HEK293 (cell line): ENCODE measurements at regions not wholly inside any gene's neighbourhood (a gene's known extent, or its start where the extent isn't known, plus 50 kb on each side); places are given as distances from the start of the nearest gene placed in this dataset.

Experiments
- CTCF ChIP-seq: fragments of 450-650 bp; formaldehyde crosslinking; IDR thresholded peaks from 2 replicates; pipeline ENCODE4 v1.5.1; 2016; ENCODE audit warnings: missing biosample characterization, missing genetic modification characterization
- ELK4 ChIP-seq: IDR thresholded peaks from 2 replicates; pipeline ENCODE4 v1.6.1; 2011; ENCODE audit warnings: mild to moderate bottlenecking, low read depth, low read length, borderline replicate concordance
- GLI4 ChIP-seq: fragments of 450-650 bp; formaldehyde crosslinking; IDR thresholded peaks from 2 replicates; pipeline ENCODE4 v1.5.1; 2016; ENCODE audit warnings: missing biosample characterization, missing genetic modification characterization
- TCF7L2 ChIP-seq: IDR thresholded peaks from 2 replicates; pipeline ENCODE4 v1.6.1; 2011; ENCODE audit warnings: low read depth, mild to moderate bottlenecking, inconsistent platforms, low read length, moderate library complexity, borderline replicate concordance
- ZFP37 ChIP-seq: fragments of 450-650 bp; formaldehyde crosslinking; IDR thresholded peaks from 2 replicates; pipeline ENCODE4 v1.5.1; 2016; ENCODE audit warnings: missing biosample characterization, missing genetic modification characterization
- ZNF514 ChIP-seq: fragments of 450-650 bp; formaldehyde crosslinking; IDR thresholded peaks from 2 replicates; pipeline ENCODE4 v1.5.1; 2016; ENCODE audit warnings: missing biosample characterization, missing genetic modification characterization
- ZNF704 ChIP-seq: fragments of 450-650 bp; formaldehyde crosslinking; IDR thresholded peaks from 2 replicates; pipeline ENCODE4 v1.5.1; 2016; ENCODE audit warnings: missing biosample characterization, missing genetic modification characterization
- ZSCAN4 ChIP-seq: fragments of 450-650 bp; formaldehyde crosslinking; IDR thresholded peaks from 2 replicates; pipeline ENCODE4 v1.5.1; 2017; ENCODE audit warnings: missing biosample characterization, missing genetic modification characterization
- ZSCAN5A ChIP-seq: fragments of 450-650 bp; formaldehyde crosslinking; IDR thresholded peaks from 2 replicates; pipeline ENCODE4 v1.5.1; 2016; ENCODE audit warnings: missing biosample characterization, missing genetic modification characterization

- TF ChIP-seq CTCF (tag by site-specific recombination) (no peak), ZNF704 (tag by site-specific recombination) (no peak), ZFP37 (tag by site-specific recombination) (no peak), ELK4 (no peak), ZNF514 (tag by site-specific recombination) (no peak), GLI4 (no peak), TCF7L2 (no peak), ZSCAN4 (tag by site-specific recombination) (no peak), ZSCAN5A (tag by site-specific recombination) (no peak)
Observed at GRCh38 chr3:115232167-115232566, 85.1 kb upstream of the ZBTB20 start.
